ENCODE measurements at regions not wholly inside any gene's neighbourhood (a gene's known extent, or its start where the extent isn't known, plus 50 kb on each side); places are given as distances from the start of the nearest gene placed in this dataset.

DNA sequence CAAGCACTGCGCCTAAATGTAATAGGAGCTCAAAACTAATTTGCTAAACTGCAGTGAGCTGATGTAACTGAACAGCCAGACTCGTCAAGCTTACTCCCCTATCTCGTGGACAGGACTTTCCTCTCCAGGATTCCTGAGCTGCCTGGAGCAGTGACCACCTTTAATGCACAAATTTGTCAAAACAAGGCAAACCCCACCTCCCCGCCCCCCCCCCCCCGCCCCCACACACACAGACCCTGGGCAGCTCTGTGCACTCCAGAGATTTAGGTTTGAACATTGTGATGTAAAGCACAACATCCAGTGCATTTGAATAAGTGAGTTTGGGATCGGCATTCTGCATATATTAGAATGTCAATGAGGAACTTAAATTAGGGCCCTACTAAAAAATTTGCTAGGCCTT, 77.7 kb upstream of the DHX15 start:
- Histone ChIP-seq H3K79me1 (ENCODE audit: low read depth in 1 of 2, low read length in 2 of 2) (no peaks in the 10 kb centered on the region), H3K4me1 (ENCODE audit: control insufficient read depth, insufficient read depth, low read length) (peaks cover 11% of the 10 kb centered on the region), H3K4me3 (ENCODE audit: insufficient read depth, low read depth, low read length) (no peak overlapping the region), H3K9me1 (ENCODE audit: insufficient read depth, low read length) (no peaks in the 10 kb centered on the region; the same call in 1 of the 2 replicates), H2BK20ac (ENCODE audit: low read depth, low read length) (no peak overlapping the region), H3K23ac (ENCODE audit: low read depth, low read length) (no peak overlapping the region), H3K4ac (ENCODE audit: low read depth, low read length) (no peak overlapping the region), H3K56ac (ENCODE audit: extremely low read depth, insufficient read depth, low read length) (no peak overlapping the region), H3K36me3 (ENCODE audit: control insufficient read depth, insufficient read depth, low read length) (no peaks in the 10 kb centered on the region), H4K8ac (ENCODE audit: low read depth in 2 of 2, low read length in 2 of 2) (no peak overlapping the region), H3K27ac (ENCODE audit: insufficient read depth, low read length) (no peak overlapping the region), H2AFZ (replicated peaks; ENCODE audit: low read length, poor library complexity) (no peak overlapping the region), H2BK15ac (ENCODE audit: low read depth, low read length) (no peak overlapping the region), H3K4me2 (ENCODE audit: low read depth, low read length) (no peak overlapping the region), H3K18ac (ENCODE audit: low read depth, low read length) (no peak overlapping the region), H2AK9ac (replicated peaks; ENCODE audit: low read depth, low read length, poor library complexity) (no peak overlapping the region), H4K5ac (ENCODE audit: low read depth, low read length) (no peak overlapping the region), H4K91ac (ENCODE audit: insufficient read depth, low read depth, low read length) (no peak overlapping the region), H3K27me3 (ENCODE audit: control insufficient read depth, insufficient read depth, low read length) (peaks cover 21% of the 10 kb centered on the region), H2AK5ac (ENCODE audit: low read depth, low read length) (no peak overlapping the region), H3K14ac (replicated peaks; ENCODE audit: low read depth, low read length) (no peak overlapping the region), H3K9ac (ENCODE audit: low read depth, low read length) (no peak overlapping the region), H3K9me3 (ENCODE audit: control insufficient read depth, insufficient read depth, low read length) (no peaks in the 10 kb centered on the region), H4K20me1 (ENCODE audit: insufficient read depth, low read length) (no peaks in the 10 kb centered on the region), H2BK5ac (ENCODE audit: low read depth, low read length, poor library complexity, severe bottlenecking) (no peak overlapping the region), H2BK120ac (ENCODE audit: low read depth, low read length) (no peak overlapping the region)
- TF ChIP-seq, protein P1, sequence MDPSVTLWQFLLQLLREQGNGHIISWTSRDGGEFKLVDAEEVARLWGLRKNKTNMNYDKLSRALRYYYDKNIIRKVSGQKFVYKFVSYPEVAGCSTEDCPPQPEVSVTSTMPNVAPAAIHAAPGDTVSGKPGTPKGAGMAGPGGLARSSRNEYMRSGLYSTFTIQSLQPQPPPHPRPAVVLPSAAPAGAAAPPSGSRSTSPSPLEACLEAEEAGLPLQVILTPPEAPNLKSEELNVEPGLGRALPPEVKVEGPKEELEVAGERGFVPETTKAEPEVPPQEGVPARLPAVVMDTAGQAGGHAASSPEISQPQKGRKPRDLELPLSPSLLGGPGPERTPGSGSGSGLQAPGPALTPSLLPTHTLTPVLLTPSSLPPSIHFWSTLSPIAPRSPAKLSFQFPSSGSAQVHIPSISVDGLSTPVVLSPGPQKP (IDR thresholded peaks at IDR 0.05; ENCODE audit: borderline replicate concordance, low read depth, low read length), result no peak
- TF ChIP-seq RFX5 (IDR thresholded peaks at IDR 0.05; ENCODE audit: low read depth, low read length) (no peak), FOS (IDR thresholded peaks at IDR 0.05; ENCODE audit: low read depth, low read length) (no peak), SMC3 (IDR thresholded peaks at IDR 0.05; ENCODE audit: low read depth, low read length) (no peak), NFE2L2 (IDR thresholded peaks at IDR 0.05; ENCODE audit: low read depth, low read length) (no peak), MAZ (IDR thresholded peaks at IDR 0.05; ENCODE audit: borderline replicate concordance, low read depth, low read length) (no peak), MAFK (IDR thresholded peaks at IDR 0.05; ENCODE audit: low read depth, low read length) (no peak), CHD1 (IDR thresholded peaks at IDR 0.05; ENCODE audit: low read depth, low read length) (no peak), POLR2A (IDR thresholded peaks at IDR 0.05; ENCODE audit: low read depth, low read length) (no peak)
- no CpG with 5 or more reads among the region's 6 CpGs for WGBS, 2 experiments (ENCODE audit: extremely low coverage in 2 of 2, insufficient read length in 1 of 2)
- intact Hi-C loops (cut with micrococcal nuclease) (loop anchor here (5.0 to 10.0 kb wide), 2 partner anchors 63 to 80 kb away; partner anchors contain the start of gene DHX15), in situ Hi-C loops (cut with MboI; ENCODE audit: low sequenced_read_pairs) (no loop called here), dilution Hi-C loops (cut with HindIII; ENCODE audit: low sequenced_read_pairs, unreplicated experiment) (no loop called here)
- ChIA-PET POLR2A (ENCODE audit: unreplicated experiment) (no interaction called here), CTCF (no interaction called here)
- ATAC-seq (ENCODE audit: low read depth), result no peak
- no peak for DNase-seq
- no TSS peak for BruUV-seq (replicated peaks)

All from IMR-90 (cell line).